ENCODE measurements at regions not wholly inside any gene's neighbourhood (a gene's known extent, or its start where the extent isn't known, plus 50 kb on each side); places are given as distances from the start of the nearest gene placed in this dataset.

- peak in 1 of 2 donors; percentile 52 for DNase-seq (ENCODE audit: low spot score in 2 of 2)
- TF ChIP-seq POLR2A (IDR thresholded peaks at IDR 0.05), result no peak
- no peak for TF ChIP-seq CTCF (IDR thresholded peaks at IDR 0.05)
- WGBS, 2 donors, result 77 to 81% methylated on average over 4 of the region's 4 CpGs
- intact Hi-C loops (cut with DNase I; ENCODE audit: low total_unique reads), result no loop called here
- no peak overlapping the region for H3K4me3 ChIP-seq (ENCODE audit: low read depth, poor library complexity, severe bottlenecking)
Measured at GRCh38 chr10:84607044-84607443, 278.7 kb downstream of the CCSER2 start.

GRCh38 chr10:84607523-84607922, 279.1 kb downstream of the CCSER2 start:
- 37 to 41% methylated on average over 9 of the region's 9 CpGs for WGBS, 2 donors
- H3K4me3 ChIP-seq (ENCODE audit: low read depth, poor library complexity, severe bottlenecking), result no peak overlapping the region
- intact Hi-C loops (cut with DNase I; ENCODE audit: low total_unique reads), result no loop called here
- DNase-seq (ENCODE audit: low spot score in 2 of 2), result peak in 1 of 2 donors; percentile 48
- no peak for TF ChIP-seq CTCF (IDR thresholded peaks at IDR 0.05)
- no peak for TF ChIP-seq POLR2A (IDR thresholded peaks at IDR 0.05)

GRCh38 chr10:84608126-84608525, 279.7 kb downstream of the CCSER2 start:
- peak in 1 of 2 donors; percentile 15 for DNase-seq (ENCODE audit: low spot score in 2 of 2)
- 82 to 87% methylated on average over 4 of the region's 4 CpGs for WGBS, 2 donors
- TF ChIP-seq CTCF (IDR thresholded peaks at IDR 0.05) (no peak), POLR2A (IDR thresholded peaks at IDR 0.05) (no peak)
- no peak overlapping the region for H3K4me3 ChIP-seq (ENCODE audit: low read depth, poor library complexity, severe bottlenecking)
- intact Hi-C loops (cut with DNase I; ENCODE audit: low total_unique reads), result no loop called here

- TF ChIP-seq CTCF (IDR thresholded peaks at IDR 0.05), result no peak
- no peak for TF ChIP-seq POLR2A (IDR thresholded peaks at IDR 0.05)
- WGBS, 2 donors, result 46 to 47% methylated on average over 7 of the region's 7 CpGs
- intact Hi-C loops (cut with DNase I; ENCODE audit: low total_unique reads), result no loop called here
- no peak overlapping the region for H3K4me3 ChIP-seq (ENCODE audit: low read depth, poor library complexity, severe bottlenecking)
- no peak for DNase-seq (ENCODE audit: low spot score in 2 of 2)
Measured at GRCh38 chr10:84613336-84614021, 285.1 kb downstream of the CCSER2 start.

GRCh38 chr10:84626397-84627087, 298.2 kb downstream of the CCSER2 start:
- no peak for TF ChIP-seq CTCF (IDR thresholded peaks at IDR 0.05)
- H3K4me3 ChIP-seq (ENCODE audit: low read depth, poor library complexity, severe bottlenecking), result no peak overlapping the region
- 79 to 80% methylated on average over 6 of the region's 6 CpGs for WGBS, 2 donors
- no peak for DNase-seq (ENCODE audit: low spot score in 2 of 2)
- intact Hi-C loops (cut with DNase I; ENCODE audit: low total_unique reads), result no loop called here

Measured in lower leg skin (tissue), 4 donors.